NCI-H2196 (cell line): ENCODE measurements at regions not wholly inside any gene's neighbourhood (a gene's known extent, or its start where the extent isn't known, plus 50 kb on each side); places are given as distances from the start of the nearest gene placed in this dataset.
"Not testable (repeated sequence)": the region's sequence is repeated elsewhere in the genome, so short reads cannot be mapped to it uniquely, and the experiment has no call there.

ENCODE experiments used
- DNase-seq: peaks from one replicate; lab custom pipeline; 2025; ENCODE audit not compliant: unreplicated experiment; lab: John Stamatoyannopoulos, UW

DNA sequence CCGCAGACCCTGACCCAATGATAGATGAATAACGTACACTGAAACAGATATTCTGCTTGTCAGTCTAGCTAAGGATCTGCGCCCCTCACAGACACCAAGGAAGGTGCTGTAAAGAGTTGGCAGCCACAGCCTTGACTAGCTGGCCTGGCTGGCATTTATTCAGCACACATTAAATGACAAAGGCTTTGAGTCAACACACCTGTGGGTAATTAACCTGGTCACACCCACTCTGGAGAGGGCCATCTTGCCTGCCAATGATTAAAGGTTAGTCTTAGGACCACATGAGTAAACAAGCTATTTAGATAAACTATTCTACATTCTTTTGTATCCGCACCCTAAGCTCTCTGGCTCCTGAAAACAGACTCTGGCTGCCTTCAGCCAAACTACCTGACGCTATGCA is 982.2 kb upstream of the ADAMTS5 start:
- DNase-seq: not testable (repeated sequence)

DNA sequence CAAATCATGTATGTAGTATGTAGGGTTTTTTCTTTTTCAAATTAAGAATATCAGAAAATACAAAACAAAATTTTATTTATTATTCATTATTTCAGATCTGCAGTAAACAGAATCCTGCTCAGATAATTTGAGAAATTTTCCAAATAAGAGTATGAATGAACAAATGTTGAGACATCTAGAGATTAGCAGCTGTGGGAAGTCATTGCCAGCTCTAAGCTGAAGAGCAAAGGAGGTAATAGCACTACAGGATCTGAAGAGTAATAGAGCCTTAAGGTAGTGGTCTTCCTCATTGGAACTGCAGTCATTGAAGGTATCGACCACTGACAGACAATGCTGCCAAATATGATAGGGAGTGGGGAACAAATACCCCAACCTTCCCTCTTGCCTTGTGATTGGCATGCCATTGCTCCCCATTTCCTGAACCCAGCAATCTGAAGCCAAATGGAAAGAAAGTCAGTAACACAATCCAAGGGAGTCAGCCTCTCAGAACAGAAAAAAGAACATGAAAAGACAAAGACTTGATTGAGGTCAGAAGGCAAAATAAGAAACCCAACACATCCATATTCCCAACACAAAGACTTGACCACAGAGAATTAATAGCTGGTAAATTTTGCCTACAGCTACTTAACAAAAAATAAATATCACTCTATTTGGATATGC is 963.4 kb upstream of the ADAMTS5 start:
- not testable (repeated sequence) for DNase-seq

DNA sequence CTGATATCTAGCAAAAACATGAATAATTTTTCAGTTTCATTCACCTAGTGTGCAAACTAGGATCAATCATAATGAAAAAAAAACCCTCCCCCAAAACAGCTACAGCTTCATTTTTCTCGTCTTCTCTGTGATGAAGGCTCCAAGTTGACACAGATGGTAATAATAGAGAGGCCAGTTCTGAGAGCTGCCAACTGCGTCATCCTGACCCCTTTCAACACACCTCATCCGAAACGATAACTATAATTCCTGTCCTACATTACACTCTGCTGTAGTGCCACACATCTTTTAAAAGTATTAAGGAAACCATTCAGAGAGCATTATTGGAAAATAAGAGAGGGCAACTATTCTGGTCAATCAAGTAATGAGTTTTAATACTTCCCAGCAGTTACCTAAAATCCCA is 962.3 kb upstream of the ADAMTS5 start:
- not testable (repeated sequence) for DNase-seq

DNA sequence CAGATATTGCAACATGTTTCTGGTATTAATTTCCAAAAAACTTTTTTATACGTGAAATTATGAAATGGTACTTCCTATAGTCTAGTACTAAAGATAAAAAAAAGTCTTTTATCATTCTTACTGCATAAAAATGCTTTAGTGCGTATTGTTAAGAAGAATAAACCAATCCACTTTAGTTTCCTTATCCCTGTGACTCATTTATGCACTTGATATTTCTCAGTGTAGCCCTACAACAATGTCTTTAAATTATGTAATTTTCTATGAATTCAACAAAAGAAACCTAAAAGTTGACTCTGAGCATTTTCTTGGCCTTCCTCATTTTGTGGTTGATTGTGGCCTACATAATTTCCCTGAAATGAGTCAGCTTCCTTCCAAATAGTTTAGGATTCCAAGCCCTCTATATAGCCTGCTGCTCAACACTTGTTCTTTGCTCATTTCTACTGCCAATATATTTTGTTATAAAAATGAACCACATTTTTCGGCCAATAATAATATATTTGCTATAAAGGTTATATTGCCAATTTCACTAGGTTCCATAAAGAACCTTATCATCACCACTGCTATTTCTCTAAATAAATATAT is 961.7 kb upstream of the ADAMTS5 start:
- DNase-seq: not testable (repeated sequence)

DNA sequence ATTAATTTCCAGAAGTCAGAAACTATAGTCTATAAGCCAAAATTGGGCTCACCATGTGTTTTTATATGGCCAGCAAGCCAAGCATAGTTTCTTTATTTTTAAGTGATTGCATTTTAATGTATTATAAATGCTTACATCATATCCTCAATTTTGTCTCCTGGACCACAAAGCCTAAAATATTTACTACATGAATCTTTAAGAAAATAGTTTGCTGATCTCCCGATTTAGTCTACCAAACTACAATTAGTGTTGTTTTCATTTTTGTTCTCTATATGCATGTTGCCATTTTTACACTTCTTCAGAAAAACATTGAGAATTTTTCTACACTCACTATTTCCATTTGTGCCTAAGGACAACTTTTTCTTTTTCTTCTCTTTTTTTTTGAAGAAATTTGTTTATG is 954.5 kb upstream of the ADAMTS5 start:
- DNase-seq: not testable (repeated sequence)

DNA sequence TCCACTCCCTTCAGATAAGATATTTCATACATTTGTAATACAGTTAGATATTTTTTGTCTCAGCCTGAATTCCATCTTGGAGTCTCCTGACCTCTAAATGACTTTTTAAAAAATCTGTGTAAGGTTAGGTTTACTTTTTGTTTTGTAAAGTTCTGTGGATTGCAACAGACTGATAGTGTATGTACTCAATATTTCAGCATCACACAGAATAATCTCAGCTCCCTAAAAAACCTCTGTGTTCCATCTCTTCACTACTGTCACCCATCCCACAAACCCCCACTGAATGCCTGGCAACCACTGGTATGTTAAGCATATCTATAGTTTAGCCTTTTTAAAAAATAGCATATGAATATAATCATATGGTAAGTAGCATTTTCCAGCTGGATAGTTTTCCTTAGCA is 951.1 kb upstream of the ADAMTS5 start:
- DNase-seq: not testable (repeated sequence)

DNA sequence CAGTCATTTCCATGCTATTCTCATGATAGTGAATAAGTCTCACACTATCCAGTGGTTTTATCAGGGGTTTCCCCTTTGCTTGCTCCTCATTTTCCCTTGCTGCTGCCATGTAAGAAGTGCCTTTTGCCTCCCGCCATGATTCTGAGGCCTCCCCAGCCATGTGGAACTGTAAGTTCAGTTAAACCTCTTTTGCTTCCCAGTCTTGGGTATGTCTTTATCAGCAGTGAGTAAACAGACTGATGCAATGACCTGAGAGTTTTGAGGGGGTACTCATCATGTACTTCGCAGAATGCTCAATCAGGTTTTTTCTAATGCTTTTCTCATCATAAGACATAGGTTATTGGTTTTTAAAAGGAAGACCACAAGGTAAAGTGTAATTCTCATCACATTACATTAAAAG is 949.4 kb upstream of the ADAMTS5 start:
- not testable (repeated sequence) for DNase-seq

DNA sequence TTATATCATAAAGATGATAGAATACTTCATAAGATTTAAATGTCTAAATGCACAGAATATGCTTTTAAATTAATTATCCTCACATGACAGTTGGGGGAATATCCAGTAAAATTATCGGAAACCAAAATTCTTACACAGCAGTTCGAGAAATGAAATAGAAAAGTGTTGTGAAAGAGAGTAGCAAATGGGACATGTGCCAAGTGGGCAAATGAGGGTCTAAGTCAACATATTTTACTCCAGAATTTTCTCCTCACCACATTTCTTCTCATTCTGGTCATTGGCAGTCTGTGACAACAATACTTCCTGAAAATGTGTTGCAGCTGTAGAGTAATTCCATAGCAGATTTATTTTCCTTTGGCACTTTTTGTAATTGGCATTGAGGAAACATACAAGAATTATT is 945.2 kb upstream of the ADAMTS5 start:
- DNase-seq: not testable (repeated sequence)

DNA sequence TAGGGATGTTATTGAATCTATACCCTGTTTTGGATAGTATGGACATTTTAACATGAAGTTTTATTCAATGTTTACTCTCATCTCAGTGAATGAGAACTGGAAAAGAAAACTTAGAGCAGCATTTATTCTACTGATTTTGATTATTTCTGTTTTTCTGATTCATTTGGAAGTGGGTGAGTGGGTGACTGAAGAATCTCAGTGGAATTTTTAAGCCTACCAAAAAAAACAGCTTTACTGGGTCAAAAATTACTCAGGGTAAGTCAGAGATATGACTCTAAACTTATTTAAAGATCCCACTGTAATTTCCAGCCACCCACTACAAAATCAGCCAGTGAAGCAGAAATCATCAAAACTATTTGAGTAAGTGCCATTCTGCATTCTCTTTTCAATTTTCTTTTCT is 942.6 kb upstream of the ADAMTS5 start:
- DNase-seq: not testable (repeated sequence)

DNA sequence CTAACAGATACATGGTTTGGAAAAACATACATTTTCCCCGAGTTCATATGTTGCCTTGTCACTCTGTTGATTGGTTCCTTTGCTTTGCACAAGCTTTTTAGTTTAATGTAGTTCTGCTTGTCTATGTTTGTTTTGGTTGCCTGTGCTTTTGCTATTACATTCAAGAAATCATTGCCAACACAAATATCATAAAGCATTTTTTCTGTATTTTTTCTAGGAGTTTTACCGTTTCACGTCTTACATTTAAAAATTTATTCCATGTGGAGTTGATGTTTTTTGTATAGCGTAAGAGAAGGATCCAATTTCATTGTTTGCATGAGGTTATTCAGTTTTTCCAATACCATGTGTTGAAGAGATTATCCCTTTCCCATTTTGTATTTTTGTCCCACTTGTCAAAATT is 941.9 kb upstream of the ADAMTS5 start:
- DNase-seq: not testable (repeated sequence)

DNA sequence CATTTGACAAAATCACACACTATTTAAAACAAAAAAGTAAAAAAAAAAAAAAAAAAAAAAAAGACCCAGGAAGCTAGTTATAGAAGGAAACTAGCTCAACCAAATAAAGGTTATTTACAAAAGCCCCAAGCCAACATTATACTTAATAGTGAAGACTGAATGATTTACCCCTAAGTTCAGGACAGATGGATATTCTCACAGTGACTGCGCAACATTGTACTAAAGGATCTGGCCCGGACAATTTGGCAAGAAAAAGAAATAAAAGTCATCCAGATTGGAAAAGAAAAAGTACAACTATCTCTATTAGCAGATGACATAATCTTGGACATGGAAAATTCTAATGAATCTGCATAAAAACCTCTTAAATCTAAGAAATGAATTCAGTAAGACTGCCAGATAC is 936.0 kb upstream of the ADAMTS5 start:
- not testable (repeated sequence) for DNase-seq

DNA sequence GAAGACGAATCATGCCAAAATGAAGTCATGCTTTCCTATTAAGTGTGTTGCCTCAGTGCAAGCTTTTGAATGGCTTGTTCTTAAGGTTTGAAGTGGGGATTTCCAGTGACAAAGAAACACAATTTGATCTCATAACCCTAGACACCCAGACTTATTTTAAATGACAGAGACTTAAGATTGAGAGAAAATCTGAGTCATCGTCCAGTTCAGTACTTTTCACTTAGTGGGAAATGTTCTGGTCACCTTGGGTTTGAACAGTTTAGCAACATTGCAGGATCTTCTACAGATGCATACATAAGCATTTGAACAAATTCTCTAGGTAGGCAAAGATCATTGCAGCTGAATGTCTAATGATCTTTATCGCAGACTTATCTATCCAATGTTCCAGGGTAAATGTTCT is 926.7 kb upstream of the ADAMTS5 start:
- not testable (repeated sequence) for DNase-seq

DNA sequence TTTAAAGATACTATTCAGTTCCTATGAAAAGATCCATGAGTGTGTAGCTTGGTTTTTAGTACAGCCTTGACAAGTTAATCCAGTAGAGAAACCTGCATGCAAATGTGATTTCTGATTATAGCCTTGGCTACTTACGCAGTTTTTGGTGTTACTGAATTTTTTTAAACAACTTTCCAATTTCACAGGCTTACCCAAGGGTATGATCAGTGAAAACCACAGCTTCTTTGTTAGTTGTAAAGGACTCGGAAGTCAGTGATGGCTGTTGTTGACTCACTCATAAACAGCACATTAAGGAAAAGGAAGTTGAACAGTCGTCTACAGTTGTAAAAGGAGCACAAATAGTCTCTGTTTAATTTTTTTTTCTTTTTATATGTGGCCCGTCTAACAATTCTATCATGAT is 924.6 kb upstream of the ADAMTS5 start:
- not testable (repeated sequence) for DNase-seq

DNA sequence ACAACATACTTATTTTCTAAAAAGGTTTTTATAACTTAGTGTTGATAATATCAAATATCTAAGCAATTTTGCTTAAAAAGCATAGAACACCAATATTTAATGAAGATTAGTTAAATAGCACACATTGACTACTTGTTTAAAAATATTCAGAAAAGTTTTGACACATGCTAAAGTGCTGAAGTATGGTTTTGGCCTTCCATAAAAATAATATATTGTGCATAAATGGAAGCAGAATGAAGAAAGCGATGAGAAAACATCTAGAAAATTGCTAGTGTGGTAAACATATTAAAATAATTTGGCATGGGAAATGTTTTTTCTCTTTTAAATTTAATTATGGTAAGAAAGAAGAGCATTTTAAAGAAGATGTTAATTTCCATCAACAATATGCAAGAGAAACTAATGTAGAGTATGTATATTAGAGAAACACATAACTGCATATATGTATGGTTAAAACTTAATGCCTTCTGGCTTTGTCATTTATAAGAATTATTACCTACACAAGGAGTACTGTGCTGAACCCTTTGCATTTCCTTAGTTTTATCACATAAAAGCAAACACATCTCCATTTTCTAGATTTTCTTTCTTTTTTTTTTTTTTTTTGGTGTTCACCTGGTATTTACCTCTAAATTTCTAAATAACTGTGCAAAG is 921.0 kb upstream of the ADAMTS5 start:
- DNase-seq: not testable (repeated sequence)

DNA sequence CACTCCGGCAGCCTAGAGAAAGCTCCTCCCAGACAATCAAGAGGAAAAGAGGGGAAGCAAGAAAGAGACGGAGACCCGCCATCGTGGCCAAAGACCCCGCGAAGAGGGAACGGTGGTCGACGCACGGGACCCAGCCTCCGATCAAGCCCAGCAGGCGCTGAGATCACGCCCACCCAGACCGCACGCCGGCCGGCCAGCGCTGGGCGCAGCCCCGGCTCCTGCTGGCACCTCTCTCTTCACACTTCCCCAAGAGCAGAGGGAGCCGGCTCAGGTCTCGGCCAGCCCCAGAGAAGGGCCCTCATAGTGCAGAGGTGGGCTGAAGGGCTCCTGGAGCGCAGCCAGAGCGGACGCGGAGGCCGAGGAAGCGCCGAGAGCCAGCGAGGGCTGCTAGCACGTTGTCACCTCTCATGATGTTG is 918.4 kb upstream of the ADAMTS5 start:
- no peak for DNase-seq

DNA sequence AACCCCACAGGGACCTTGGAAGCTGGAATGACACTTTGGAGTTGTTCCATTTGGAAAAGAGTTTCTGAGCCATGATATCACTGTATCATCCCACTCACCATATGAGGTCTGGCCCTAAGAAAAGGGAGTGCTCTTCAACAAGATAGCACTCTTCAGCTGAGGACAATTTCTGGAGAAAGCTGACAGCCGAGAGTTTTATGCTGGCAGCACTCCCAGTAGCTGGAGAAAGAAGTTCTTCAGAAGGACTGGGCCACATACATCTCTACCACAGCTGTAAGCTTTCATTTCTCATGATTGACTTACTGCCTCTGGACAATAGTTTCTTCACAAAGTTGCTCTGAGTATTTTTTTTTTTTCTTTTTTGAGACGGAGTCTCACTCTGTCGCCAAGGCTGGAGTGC is 914.4 kb upstream of the ADAMTS5 start:
- not testable (repeated sequence) for DNase-seq

DNA sequence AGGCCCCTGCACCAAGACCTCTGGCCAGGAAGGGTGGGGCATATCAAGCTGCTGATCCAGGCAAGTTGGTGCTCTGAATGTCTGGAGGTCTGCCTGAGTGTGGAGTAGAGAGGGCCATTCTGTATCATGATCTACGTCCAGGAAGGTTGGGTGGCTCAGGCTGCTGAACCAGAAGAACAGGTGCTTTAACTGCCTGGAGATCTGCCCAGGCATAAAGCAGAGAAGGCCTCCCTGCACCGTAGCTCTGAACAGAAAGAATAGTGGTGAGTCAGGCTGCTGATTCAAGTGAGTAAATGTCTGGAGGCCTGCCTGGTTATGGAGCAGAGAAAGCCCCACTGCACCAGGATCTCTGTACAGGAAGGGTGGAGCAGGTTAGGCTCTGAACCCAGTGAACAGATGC is 905.5 kb upstream of the ADAMTS5 start:
- not testable (repeated sequence) for DNase-seq

DNA sequence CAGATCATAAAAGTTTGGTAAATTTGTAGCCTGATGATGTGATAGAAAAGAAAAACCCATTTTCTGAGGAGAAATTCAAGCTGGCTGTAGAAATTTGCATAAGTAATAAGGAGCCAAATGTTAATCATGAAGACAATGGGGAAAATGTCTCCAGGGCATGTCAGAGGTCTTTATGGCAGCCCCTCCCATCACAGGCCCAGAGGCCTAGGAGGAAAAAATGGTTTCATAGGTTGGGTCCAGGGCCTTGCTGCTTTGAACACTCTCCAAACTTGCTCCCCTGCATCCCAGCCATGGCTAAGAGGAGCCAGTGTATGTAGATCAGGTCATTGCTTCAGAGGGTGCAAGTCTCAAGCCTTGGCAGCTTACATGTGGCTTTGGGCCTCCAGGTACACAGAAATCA is 903.9 kb upstream of the ADAMTS5 start:
- DNase-seq: not testable (repeated sequence)

DNA sequence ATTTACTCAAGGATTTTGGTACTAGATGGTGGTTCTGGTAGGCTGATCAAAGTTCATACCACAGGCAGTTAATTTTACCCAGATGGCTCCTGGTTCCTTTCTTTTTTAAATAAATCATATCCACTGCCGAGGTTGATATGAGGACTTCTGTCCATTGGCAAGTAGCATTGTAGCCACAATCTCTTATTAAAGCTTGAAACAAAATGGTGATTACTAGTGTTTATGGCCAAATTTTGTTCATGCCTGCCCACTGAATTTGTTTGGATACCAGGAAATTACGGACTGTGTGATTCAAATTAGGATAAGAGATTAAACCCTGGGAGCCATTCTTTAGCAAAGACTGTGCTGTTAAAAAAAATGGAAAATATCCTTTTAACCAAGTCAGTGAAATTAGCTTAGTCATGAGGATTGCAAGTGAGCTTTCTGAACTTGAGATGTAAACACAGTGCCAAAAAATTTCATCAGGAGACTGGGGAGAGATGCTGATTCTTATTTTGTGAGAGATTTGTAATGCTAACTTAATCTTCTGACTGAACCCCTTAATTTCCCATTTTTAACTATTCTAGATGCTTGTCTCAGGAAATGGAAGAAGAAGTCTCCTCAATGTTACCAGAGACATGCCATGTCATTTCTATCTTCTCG is 893.5 kb upstream of the ADAMTS5 start:
- not testable (repeated sequence) for DNase-seq

DNA sequence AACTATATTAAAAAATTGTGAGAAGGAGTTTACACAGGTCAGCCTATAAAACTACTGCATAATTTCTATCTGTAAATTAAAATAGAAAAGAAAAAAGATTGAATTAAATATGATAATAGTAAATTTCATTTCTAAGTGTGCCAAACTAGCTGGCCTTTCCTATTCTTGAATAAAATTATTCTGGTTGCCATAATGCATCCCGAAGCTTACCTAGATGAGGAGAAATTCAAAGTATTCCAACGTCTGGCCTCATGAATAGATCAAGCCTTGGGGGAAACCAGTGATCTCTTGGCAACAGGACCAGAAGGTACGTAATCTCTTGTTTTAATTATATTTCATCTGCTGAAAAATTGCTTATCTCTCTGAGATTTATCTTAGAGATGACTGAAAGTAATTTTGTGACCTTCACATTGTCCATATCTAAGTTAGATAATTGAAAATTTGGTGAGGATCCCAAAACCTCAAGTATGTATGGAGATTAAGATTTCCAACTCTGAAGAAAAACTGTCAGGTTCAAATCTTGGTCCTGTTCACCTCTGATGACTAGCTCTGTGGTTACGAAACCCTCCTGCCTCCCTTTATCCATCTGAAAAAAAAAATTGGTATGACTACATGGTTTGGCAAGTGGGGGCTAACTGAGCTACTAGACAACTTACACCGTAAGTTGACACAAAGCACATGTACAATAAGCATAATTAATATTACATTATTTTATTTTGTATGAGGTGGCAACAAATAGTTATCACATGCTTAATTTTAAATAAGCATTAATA is 891.4 kb upstream of the ADAMTS5 start:
- DNase-seq: not testable (repeated sequence)

DNA sequence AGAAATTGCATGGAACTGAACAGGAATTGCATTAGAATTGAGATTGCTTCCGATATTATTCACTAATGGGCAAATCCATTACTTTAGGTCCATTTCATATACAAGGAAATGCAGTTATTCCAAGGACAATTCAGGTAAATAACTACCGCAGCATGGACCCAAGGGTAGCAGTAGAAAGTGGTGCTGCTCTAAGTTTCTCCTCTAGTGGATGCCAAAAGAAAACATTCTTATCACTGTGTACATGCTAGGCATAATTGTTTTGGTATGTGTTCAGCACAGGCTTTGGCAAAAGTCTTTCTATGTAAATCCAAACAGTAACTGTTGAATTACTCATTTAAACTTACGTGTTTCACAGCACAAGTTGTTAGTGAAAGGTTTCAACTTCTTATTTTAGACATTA is 890.1 kb upstream of the ADAMTS5 start:
- DNase-seq: not testable (repeated sequence)
